Spinal cord (tissue), 9 donors: ENCODE measurements at regions not wholly inside any gene's neighbourhood (a gene's known extent, or its start where the extent isn't known, plus 50 kb on each side); places are given as distances from the start of the nearest gene placed in this dataset.
"Not testable (repeated sequence)": the region's sequence is repeated elsewhere in the genome, so short reads cannot be mapped to it uniquely, and the experiment has no call there.

Experiments
- DNase-seq, 6 donors: peaks; one replicate each; pipeline versions ENCODE4 v3.0.0 to v3.0.0-alpha.2; 2013 to 2015; ENCODE audit warnings: low spot score in 6 of 6, low read depth in 4 of 6
- H3K27ac ChIP-seq: one replicate; pipeline ENCODE4 v1.5.1; 2013; ENCODE audit warnings: low read depth, low read length, control low read depth
- H3K27me3 ChIP-seq: one replicate; pipeline ENCODE4 v1.6.1; 2013; ENCODE audit warnings: low read length; ENCODE audit not compliant: control insufficient read depth, insufficient read depth
- H3K36me3 ChIP-seq: one replicate; pipeline ENCODE4 v1.6.1; 2013; ENCODE audit warnings: low read length; ENCODE audit not compliant: control insufficient read depth, insufficient read depth
- H3K4me1 ChIP-seq: one replicate; pipeline ENCODE4 v1.6.1; 2013; ENCODE audit warnings: low read length; ENCODE audit not compliant: control insufficient read depth, insufficient read depth
- H3K4me3 ChIP-seq: one replicate; pipeline ENCODE4 v1.5.1; 2013; ENCODE audit warnings: low read depth, low read length, control low read depth
- H3K9me3 ChIP-seq: one replicate; pipeline ENCODE4 v1.6.1; 2013; ENCODE audit warnings: low read length; ENCODE audit not compliant: control insufficient read depth, insufficient read depth
- WGBS: methylation state at CpG from one replicate; pipeline ENCODE4 v1.1.5; 2013; ENCODE audit warnings: missing lambda C conversion rate; ENCODE audit not compliant: insufficient coverage; 5-methylcytosine and 5-hydroxymethylcytosine counted together
- donor health status: healthy.

DNA sequence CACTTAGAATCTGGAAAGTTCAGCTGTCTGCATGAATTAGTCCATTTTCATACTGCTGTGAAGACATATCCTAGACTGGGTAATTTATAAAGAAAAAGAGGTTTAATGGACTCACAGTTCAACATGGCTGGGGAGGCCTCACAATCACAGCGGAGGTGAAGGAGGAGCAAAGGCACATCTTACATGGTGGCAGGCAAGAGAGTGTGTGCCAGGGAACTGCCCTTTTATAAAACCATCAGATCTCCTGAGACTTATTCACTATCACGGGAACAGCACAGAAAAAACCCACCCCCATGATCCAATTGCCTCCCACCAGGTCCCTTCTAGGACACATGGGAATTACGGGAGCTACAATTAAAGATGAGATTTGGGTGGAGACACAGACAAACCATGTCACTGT, 71.1 kb upstream of the ID2 start:
- not testable (repeated sequence) for H3K27me3 ChIP-seq, H3K4me1 ChIP-seq, H3K36me3 ChIP-seq, H3K27ac ChIP-seq, H3K9me3 ChIP-seq, DNase-seq, H3K4me3 ChIP-seq
- WGBS = 50% methylated on average over 2 of the region's 3 CpGs

DNA sequence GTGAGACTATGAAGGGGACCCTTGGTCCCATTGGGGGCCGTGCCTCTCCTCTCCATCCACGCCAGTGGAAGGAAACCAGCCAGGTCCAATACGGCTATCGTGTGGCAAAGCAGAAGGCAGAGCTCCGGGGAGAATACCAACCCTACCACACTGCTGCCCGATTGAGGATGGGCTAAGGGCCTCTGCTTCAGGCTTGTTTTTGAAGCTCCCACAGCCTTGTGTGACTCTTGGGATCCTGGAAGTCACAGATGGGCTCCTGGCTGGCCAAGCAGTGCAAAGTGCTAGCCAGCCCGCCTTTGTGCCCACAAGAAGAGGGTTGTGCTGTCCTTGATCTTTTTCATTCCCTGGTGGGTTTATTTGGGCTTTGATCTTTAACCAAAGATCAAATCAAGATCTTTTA, 70.6 kb upstream of the ID2 start:
- Histone ChIP-seq H3K4me3 (no peak overlapping the region), H3K9me3 (no peaks in the 10 kb centered on the region), H3K4me1 (no peaks in the 10 kb centered on the region), H3K27me3 (no peaks in the 10 kb centered on the region), H3K27ac (no peak overlapping the region), H3K36me3 (no peaks in the 10 kb centered on the region)
- DNase-seq = no peak
- WGBS = 100% methylated on average over 5 of the region's 7 CpGs

- no peaks in the 10 kb centered on the region for H3K4me1 ChIP-seq
- H3K36me3 ChIP-seq = no peaks in the 10 kb centered on the region
- WGBS = 67% methylated on average over 10 of the region's 11 CpGs
- H3K9me3 ChIP-seq = no peaks in the 10 kb centered on the region
- H3K27ac ChIP-seq = no peak overlapping the region
- H3K27me3 ChIP-seq = no peaks in the 10 kb centered on the region
- H3K4me3 ChIP-seq = no peak overlapping the region
- no peak for DNase-seq
Observed at GRCh38 chr2:8611700-8612099, 70.2 kb upstream of the ID2 start.

DNA sequence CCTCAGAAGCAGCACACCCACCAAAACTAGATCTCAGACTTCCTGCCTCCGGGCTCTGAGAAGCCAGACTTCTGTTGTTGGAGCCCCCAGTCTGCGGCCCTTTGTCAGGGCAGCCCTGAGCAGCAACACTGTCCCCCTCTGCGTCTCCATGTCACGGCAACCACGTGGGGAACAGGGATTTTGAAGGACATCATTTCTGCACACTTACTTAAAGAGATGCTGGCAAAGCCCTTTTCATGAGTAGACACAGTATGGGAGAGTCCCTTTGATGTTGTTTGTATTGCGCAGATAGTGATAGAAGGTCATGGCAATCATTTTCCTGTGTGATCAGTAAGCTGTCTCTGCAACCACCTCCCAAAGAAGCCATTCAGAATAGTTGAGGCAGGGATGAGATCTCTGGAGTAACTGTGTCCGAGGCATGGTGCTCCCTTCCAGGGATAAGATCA, 69.1 kb upstream of the ID2 start:
- Histone ChIP-seq H3K4me1 (no peaks in the 10 kb centered on the region), H3K4me3 (no peak overlapping the region), H3K9me3 (no peaks in the 10 kb centered on the region), H3K36me3 (no peaks in the 10 kb centered on the region), H3K27me3 (no peaks in the 10 kb centered on the region), H3K27ac (no peak overlapping the region)
- WGBS = 70% methylated on average over 6 of the region's 7 CpGs
- DNase-seq = no peak

- H3K9me3 ChIP-seq, H3K27me3 ChIP-seq, H3K4me3 ChIP-seq, H3K27ac ChIP-seq, H3K4me1 ChIP-seq, DNase-seq, H3K36me3 ChIP-seq: not testable (repeated sequence)
- 99% methylated on average over 5 of the region's 8 CpGs for WGBS
Observed at GRCh38 chr2:8613207-8613999, 68.5 kb upstream of the ID2 start.

- no peaks in the 10 kb centered on the region for H3K27me3 ChIP-seq
- H3K4me1 ChIP-seq = no peaks in the 10 kb centered on the region
- H3K27ac ChIP-seq = no peak overlapping the region
- H3K9me3 ChIP-seq = no peaks in the 10 kb centered on the region
- no peak overlapping the region for H3K4me3 ChIP-seq
- no peak for DNase-seq
- WGBS = 94% methylated on average over 4 of the region's 4 CpGs
- no peaks in the 10 kb centered on the region for H3K36me3 ChIP-seq
Observed at GRCh38 chr2:8614646-8615045, 67.2 kb upstream of the ID2 start.

- Histone ChIP-seq H3K4me3 (no peak overlapping the region), H3K27me3 (no peaks in the 10 kb centered on the region), H3K4me1 (no peaks in the 10 kb centered on the region), H3K27ac (no peak overlapping the region), H3K36me3 (no peaks in the 10 kb centered on the region), H3K9me3 (no peaks in the 10 kb centered on the region)
- WGBS = 97% methylated on average over 6 of the region's 6 CpGs
- DNase-seq = no peak
Observed at GRCh38 chr2:8615252-8615575, 66.6 kb upstream of the ID2 start.

- Histone ChIP-seq H3K9me3 (no peaks in the 10 kb centered on the region), H3K36me3 (no peaks in the 10 kb centered on the region), H3K27me3 (no peaks in the 10 kb centered on the region), H3K4me3 (no peak overlapping the region), H3K4me1 (no peaks in the 10 kb centered on the region), H3K27ac (no peak overlapping the region)
- 98% methylated on average over 12 of the region's 14 CpGs for WGBS
- DNase-seq = no peak
Observed at GRCh38 chr2:8615576-8616281, 66.1 kb upstream of the ID2 start.

- no peak for DNase-seq
- Histone ChIP-seq H3K27ac (no peak overlapping the region), H3K27me3 (no peaks in the 10 kb centered on the region), H3K4me1 (no peaks in the 10 kb centered on the region), H3K4me3 (no peak overlapping the region), H3K36me3 (no peaks in the 10 kb centered on the region), H3K9me3 (no peaks in the 10 kb centered on the region)
- WGBS = 95% methylated on average over 12 of the region's 12 CpGs
Observed at GRCh38 chr2:8617048-8617447, 64.8 kb upstream of the ID2 start.

GRCh38 chr2:8617590-8617989, 64.3 kb upstream of the ID2 start:
- no peaks in the 10 kb centered on the region for H3K27me3 ChIP-seq
- 98% methylated on average over 6 of the region's 8 CpGs for WGBS
- no peak overlapping the region for H3K27ac ChIP-seq
- no peak overlapping the region for H3K4me3 ChIP-seq
- H3K4me1 ChIP-seq = no peaks in the 10 kb centered on the region
- no peak for DNase-seq
- H3K36me3 ChIP-seq = no peaks in the 10 kb centered on the region
- no peaks in the 10 kb centered on the region for H3K9me3 ChIP-seq
